IMR-90 (cell line): ENCODE measurements at regions not wholly inside any gene's neighbourhood (a gene's known extent, or its start where the extent isn't known, plus 50 kb on each side); places are given as distances from the start of the nearest gene placed in this dataset.

Experiments used
- ATAC-seq: fragments of 200-7000 bp; cut with Tn5 transposase; 2 replicates; pipeline ENCODE4 v1.9.1; 2020; ENCODE audit warnings: low read depth, mild to moderate bottlenecking, moderate library complexity
- BruUV-seq: library from RNA; stranded (reverse); fragments of 400-500 nt; replicated peaks from 2 replicates; lab custom pipeline; 2021; lab: Mats Ljungman, UMichigan
- CTCF ChIA-PET: fragments of 300-600 bp; formaldehyde crosslinking; extraction: SDS; loops from one replicate; lab custom pipeline; 2021; ENCODE audit warnings: antibody characterized with exemption; lab: Yijun Ruan, JAX
- POLR2A ChIA-PET: fragments of 300-600 bp; sonication (Branson Sonifier 250); formaldehyde crosslinking; loops from one replicate; lab custom pipeline; 2022; ENCODE audit warnings: antibody characterized with exemption; ENCODE audit not compliant: unreplicated experiment; lab: Charles Lee
- DNase-seq: peaks from one replicate; pipeline ENCODE4 v3.0.0; 2013
- H2AFZ ChIP-seq: replicated peaks from 2 replicates; pipeline ENCODE3; 2013; ENCODE audit warnings: low read length, mild to moderate bottlenecking; ENCODE audit not compliant: poor library complexity
- H2AK5ac ChIP-seq: 2 replicates; pipeline ENCODE4 v1.6.1; 2013; ENCODE audit warnings: low read depth, low read length, inconsistent platforms
- H2AK9ac ChIP-seq: replicated peaks from 2 replicates; pipeline ENCODE3; 2013; ENCODE audit warnings: mild to moderate bottlenecking, low read depth, low read length, moderate library complexity; ENCODE audit not compliant: poor library complexity
- H2BK120ac ChIP-seq: 2 replicates; pipeline ENCODE4 v1.6.1; 2013; ENCODE audit warnings: low read depth, low read length, inconsistent platforms
- H2BK15ac ChIP-seq: 3 replicates; pipeline ENCODE4 v1.6.1; 2013; ENCODE audit warnings: low read depth, low read length, inconsistent platforms
- H2BK20ac ChIP-seq: 2 replicates; pipeline ENCODE4 v1.6.1; 2013; ENCODE audit warnings: low read depth, mild to moderate bottlenecking, inconsistent platforms, low read length, moderate library complexity
- H2BK5ac ChIP-seq: 2 replicates; pipeline ENCODE4 v1.6.1; 2013; ENCODE audit warnings: mild to moderate bottlenecking, low read depth, low read length, inconsistent platforms; ENCODE audit not compliant: poor library complexity, severe bottlenecking
- H3K14ac ChIP-seq: replicated peaks from 2 replicates; pipeline ENCODE4 v1.6.1; 2013; ENCODE audit warnings: low read depth, low read length, inconsistent platforms
- H3K18ac ChIP-seq: 2 replicates; pipeline ENCODE4 v1.6.1; 2013; ENCODE audit warnings: low read depth, low read length, control low read depth
- H3K23ac ChIP-seq: 2 replicates; pipeline ENCODE4 v1.6.1; 2013; ENCODE audit warnings: low read depth, low read length, inconsistent platforms
- H3K27ac ChIP-seq: 2 replicates; pipeline ENCODE4 v1.5.1; 2013; ENCODE audit warnings: mild to moderate bottlenecking, control low read depth, low read length; ENCODE audit not compliant: insufficient read depth
- H3K27me3 ChIP-seq: 2 replicates; pipeline ENCODE4 v1.6.1; 2013; ENCODE audit warnings: low read length; ENCODE audit not compliant: control insufficient read depth, insufficient read depth
- H3K36me3 ChIP-seq: 2 replicates; pipeline ENCODE4 v1.6.1; 2013; ENCODE audit warnings: low read length, mixed read lengths; ENCODE audit not compliant: control insufficient read depth, insufficient read depth
- H3K4ac ChIP-seq: 2 replicates; pipeline ENCODE4 v1.6.1; 2013; ENCODE audit warnings: low read depth, low read length, inconsistent platforms
- H3K4me1 ChIP-seq: 2 replicates; pipeline ENCODE4 v1.6.1; 2013; ENCODE audit warnings: low read length, mixed read lengths; ENCODE audit not compliant: control insufficient read depth, insufficient read depth
- H3K4me2 ChIP-seq: 2 replicates; pipeline ENCODE4 v1.6.1; 2013; ENCODE audit warnings: low read depth, mild to moderate bottlenecking, control low read depth, low read length, moderate library complexity
- H3K4me3 ChIP-seq: 2 replicates; pipeline ENCODE4 v1.5.1; 2013; ENCODE audit warnings: low read depth, mild to moderate bottlenecking, control low read depth, low read length, moderate library complexity; ENCODE audit not compliant: insufficient read depth
- H3K56ac ChIP-seq: 2 replicates; pipeline ENCODE4 v1.6.1; 2013; ENCODE audit warnings: low read length, inconsistent platforms; ENCODE audit not compliant: insufficient read depth; ENCODE audit errors: extremely low read depth
- H3K79me1 ChIP-seq, 2 experiments: 2 replicates each; pipeline ENCODE4 v1.6.1; 2013; ENCODE audit warnings: low read length in 2 of 2, inconsistent platforms in 1 of 2, low read depth in 1 of 2
- H3K9ac ChIP-seq: 2 replicates; pipeline ENCODE4 v1.6.1; 2013; ENCODE audit warnings: low read depth, low read length, control low read depth
- H3K9me1 ChIP-seq: 2 replicates; pipeline ENCODE4 v1.6.1; 2013; ENCODE audit warnings: low read length, inconsistent platforms; ENCODE audit not compliant: insufficient read depth
- H3K9me3 ChIP-seq: 2 replicates; pipeline ENCODE4 v1.6.1; 2013; ENCODE audit warnings: low read length; ENCODE audit not compliant: control insufficient read depth, insufficient read depth
- H4K20me1 ChIP-seq: 2 replicates; pipeline ENCODE4 v1.6.1; 2013; ENCODE audit warnings: low read length, inconsistent platforms; ENCODE audit not compliant: insufficient read depth
- H4K5ac ChIP-seq: 2 replicates; pipeline ENCODE4 v1.6.1; 2013; ENCODE audit warnings: mild to moderate bottlenecking, low read depth, low read length, control low read depth
- H4K8ac ChIP-seq, 2 experiments: 2 replicates each; pipeline ENCODE4 v1.6.1; 2013; ENCODE audit warnings: low read depth in 2 of 2, low read length in 2 of 2, control low read depth in 1 of 2, inconsistent platforms in 1 of 2
- H4K91ac ChIP-seq: 2 replicates; pipeline ENCODE4 v1.6.1; 2013; ENCODE audit warnings: low read depth, low read length, inconsistent platforms; ENCODE audit not compliant: insufficient read depth
- FOS ChIP-seq: fragments of 150-350 bp; IDR thresholded peaks from 2 replicates; pipeline ENCODE4 v1.6.1; 2016; ENCODE audit warnings: low read depth, low read length
- RAD21 ChIP-seq: IDR thresholded peaks from 2 replicates; pipeline ENCODE4 v1.6.1; 2012; ENCODE audit warnings: low read length, improper control_type of control experiment
- WGBS, 2 experiments: methylation state at CpG; one replicate each; pipeline versions ENCODE4 v1.1.5 to v1.1.7; 2013; ENCODE audit warnings: missing lambda C conversion rate in 2 of 2; ENCODE audit not compliant: insufficient read length in 1 of 2; ENCODE audit errors: extremely low coverage in 2 of 2; 5-methylcytosine and 5-hydroxymethylcytosine counted together
- dilution Hi-C: fragments of 300-500 bp; cut with HindIII; formaldehyde crosslinking; loops from one replicate; pipeline ENCODE4 v1.14.3; 2018; ENCODE audit warnings: low sequenced_read_pairs; ENCODE audit not compliant: unreplicated experiment
- in situ Hi-C: fragments of 300-500 bp; cut with MboI; formaldehyde crosslinking; loops from 3 replicates; pipeline ENCODE4 v1.14.3; 2019; ENCODE audit warnings: low sequenced_read_pairs, inconsistent platforms, mixed read lengths
- intact Hi-C: fragments of 100-400 bp; cut with micrococcal nuclease; formaldehyde crosslinking; loops from 2 replicates; pipeline ENCODE4 v1.10.0; 2022

- H2BK20ac ChIP-seq, result no peak overlapping the region
- 100% methylated on average over 2 of the region's 6 CpGs; no CpG with 5 or more reads in 1 of the 2 experiments for WGBS, 2 experiments
- no peak overlapping the region for H3K4me2 ChIP-seq
- peaks cover 24% of the 10 kb centered on the region for H3K9me1 ChIP-seq
- H4K8ac ChIP-seq, result no peak overlapping the region
- H3K27me3 ChIP-seq, result no peaks in the 10 kb centered on the region
- ChIA-PET CTCF (no interaction called here), POLR2A (no interaction called here)
- H3K27ac ChIP-seq, result no peak overlapping the region
- H3K79me1 ChIP-seq, result peaks cover 23 to 63% of the 10 kb centered on the region in 2 experiments; a peak in 3 of 4 replicates
- no peak overlapping the region for H4K91ac ChIP-seq
- TF ChIP-seq FOS (no peak), RAD21 (no peak)
- no peak overlapping the region for H3K4ac ChIP-seq
- no TSS peak for BruUV-seq
- peaks cover 36% of the 10 kb centered on the region; the same call in 1 of the 2 replicates for H4K20me1 ChIP-seq
- H3K23ac ChIP-seq, result no peak overlapping the region
- no peaks in the 10 kb centered on the region for H3K4me1 ChIP-seq
- in situ Hi-C loops, result no loop called here
- H2BK120ac ChIP-seq, result no peak overlapping the region
- no peaks in the 10 kb centered on the region for H3K9me3 ChIP-seq
- H3K36me3 ChIP-seq, result peaks cover 9% of the 10 kb centered on the region
- no peak overlapping the region for H2BK5ac ChIP-seq
- no peak overlapping the region for H4K5ac ChIP-seq
- peak overlapping the region; percentile 52 for H2AK9ac ChIP-seq
- H3K14ac ChIP-seq, result no peak overlapping the region
- H3K4me3 ChIP-seq, result no peak overlapping the region
- no peak overlapping the region for H2AFZ ChIP-seq
- dilution Hi-C loops, result no loop called here
- no peak overlapping the region for H2BK15ac ChIP-seq
- DNase-seq (no peak), ATAC-seq (no peak)
- H3K56ac ChIP-seq, result no peak overlapping the region
- no peak overlapping the region for H2AK5ac ChIP-seq
- intact Hi-C loops, result no loop called here
- H3K9ac ChIP-seq, result no peak overlapping the region
- H3K18ac ChIP-seq, result no peak overlapping the region
Measured at GRCh38 chr2:74043345-74044329, 58.9 kb downstream of the TET3 start.
